Smooth muscle cell (in vitro differentiated cells): ENCODE measurements at regions not wholly inside any gene's neighbourhood (a gene's known extent, or its start where the extent isn't known, plus 50 kb on each side); places are given as distances from the start of the nearest gene placed in this dataset.

Experiments
- DNase-seq: peaks from one replicate; lab custom pipeline; 2025; ENCODE audit not compliant: unreplicated experiment; lab: John Stamatoyannopoulos, UW
- H2AFZ ChIP-seq: fragments of 200-600 bp; sonication (generic); 2 replicates; pipeline ENCODE4 v1.6.0; 2016; ENCODE audit warnings: antibody characterized with exemption, low read depth, mild to moderate bottlenecking
- H3F3A ChIP-seq: fragments of 200-600 bp; sonication (generic); 2 replicates; pipeline ENCODE4 v1.6.0; 2017; ENCODE audit warnings: antibody characterized with exemption, low read depth
- H3K27ac ChIP-seq: fragments of 200-600 bp; sonication (generic); 2 replicates; pipeline ENCODE4 v1.5.1; 2016; ENCODE audit warnings: low read depth, mild to moderate bottlenecking
- H3K27me3 ChIP-seq: fragments of 200-600 bp; sonication (generic); 2 replicates; pipeline ENCODE4 v1.6.1; 2016; ENCODE audit warnings: low read depth, mild to moderate bottlenecking
- H3K36me3 ChIP-seq: fragments of 200-600 bp; sonication (generic); 2 replicates; pipeline ENCODE4 v1.5.1; 2016; ENCODE audit warnings: low read depth
- H3K4me1 ChIP-seq: fragments of 200-600 bp; sonication (generic); 2 replicates; pipeline ENCODE4 v1.5.1; 2016; ENCODE audit warnings: low read depth
- H3K4me2 ChIP-seq: fragments of 200-600 bp; sonication (generic); 2 replicates; pipeline ENCODE4 v1.6.0; 2016; ENCODE audit warnings: mild to moderate bottlenecking
- H3K4me3 ChIP-seq: fragments of 200-600 bp; sonication (generic); 2 replicates; pipeline ENCODE4 v1.5.1; 2016; ENCODE audit warnings: mild to moderate bottlenecking
- H3K79me2 ChIP-seq: fragments of 200-600 bp; sonication (generic); 2 replicates; pipeline ENCODE4 v1.6.0; 2016; ENCODE audit warnings: low read depth, mild to moderate bottlenecking
- H3K9ac ChIP-seq: fragments of 200-600 bp; sonication (generic); 2 replicates; pipeline ENCODE4 v1.6.0; 2016; ENCODE audit warnings: low read depth
- H3K9me3 ChIP-seq: fragments of 200-600 bp; sonication (generic); replicated peaks from 2 replicates; pipeline ENCODE4 v1.5.1; 2016; ENCODE audit warnings: low read depth
- H4K20me1 ChIP-seq: fragments of 200-600 bp; sonication (generic); 2 replicates; pipeline ENCODE4 v1.6.0; 2016; ENCODE audit warnings: low read depth
- WGBS: methylation state at CpG from one replicate; pipeline ENCODE4 v1.1.7; 2016; ENCODE audit warnings: low lambda C conversion rate; 5-methylcytosine and 5-hydroxymethylcytosine counted together
- TF ChIP-seq, protein P1 (sequence below): fragments of 200-600 bp; sonication (generic); IDR thresholded peaks from 2 replicates; pipeline ENCODE4 v1.5.1; 2017; ENCODE audit warnings: borderline replicate concordance, mild to moderate bottlenecking, antibody characterized with exemption; ENCODE audit not compliant: insufficient read depth, poor library complexity, severe bottlenecking

DNA sequence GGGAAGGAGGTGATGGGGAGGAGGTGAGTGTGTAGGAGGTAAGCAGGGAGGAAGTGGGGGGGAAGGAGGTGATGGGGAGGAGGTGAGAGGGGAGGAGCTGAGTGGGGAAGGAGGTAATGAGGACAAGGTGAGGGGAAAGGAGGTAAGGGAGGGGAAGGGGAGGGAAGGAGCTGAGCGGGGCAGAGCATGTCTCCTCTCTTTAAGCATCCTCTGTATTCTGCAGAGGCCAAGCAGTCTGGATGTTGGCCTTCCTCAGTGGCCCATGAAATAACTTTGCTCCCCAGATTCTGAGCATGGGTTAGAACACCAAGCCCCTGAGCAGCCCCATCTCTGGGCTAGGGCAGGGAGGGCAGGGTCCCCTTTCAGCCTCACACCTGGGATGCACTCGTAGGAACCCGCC lies 84.6 kb downstream of the EDN3 start:
- Histone ChIP-seq H3K4me2 (no peak overlapping the region), H4K20me1 (no peaks in the 10 kb centered on the region), H3K9me3 (no peaks in the 10 kb centered on the region), H3K79me2 (no peaks in the 10 kb centered on the region), H3K4me3 (no peak overlapping the region), H3K4me1 (peaks cover 5% of the 10 kb centered on the region), H3F3A (no peaks in the 10 kb centered on the region), H3K27me3 (peaks cover 31% of the 10 kb centered on the region), H3K27ac (no peak overlapping the region), H2AFZ (no peak overlapping the region), H3K9ac (no peak overlapping the region), H3K36me3 (no peaks in the 10 kb centered on the region)
- no peak for DNase-seq
- TF ChIP-seq, protein P1, sequence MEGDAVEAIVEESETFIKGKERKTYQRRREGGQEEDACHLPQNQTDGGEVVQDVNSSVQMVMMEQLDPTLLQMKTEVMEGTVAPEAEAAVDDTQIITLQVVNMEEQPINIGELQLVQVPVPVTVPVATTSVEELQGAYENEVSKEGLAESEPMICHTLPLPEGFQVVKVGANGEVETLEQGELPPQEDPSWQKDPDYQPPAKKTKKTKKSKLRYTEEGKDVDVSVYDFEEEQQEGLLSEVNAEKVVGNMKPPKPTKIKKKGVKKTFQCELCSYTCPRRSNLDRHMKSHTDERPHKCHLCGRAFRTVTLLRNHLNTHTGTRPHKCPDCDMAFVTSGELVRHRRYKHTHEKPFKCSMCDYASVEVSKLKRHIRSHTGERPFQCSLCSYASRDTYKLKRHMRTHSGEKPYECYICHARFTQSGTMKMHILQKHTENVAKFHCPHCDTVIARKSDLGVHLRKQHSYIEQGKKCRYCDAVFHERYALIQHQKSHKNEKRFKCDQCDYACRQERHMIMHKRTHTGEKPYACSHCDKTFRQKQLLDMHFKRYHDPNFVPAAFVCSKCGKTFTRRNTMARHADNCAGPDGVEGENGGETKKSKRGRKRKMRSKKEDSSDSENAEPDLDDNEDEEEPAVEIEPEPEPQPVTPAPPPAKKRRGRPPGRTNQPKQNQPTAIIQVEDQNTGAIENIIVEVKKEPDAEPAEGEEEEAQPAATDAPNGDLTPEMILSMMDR, result no peak
- 81% methylated on average over 2 of the region's 3 CpGs for WGBS

DNA sequence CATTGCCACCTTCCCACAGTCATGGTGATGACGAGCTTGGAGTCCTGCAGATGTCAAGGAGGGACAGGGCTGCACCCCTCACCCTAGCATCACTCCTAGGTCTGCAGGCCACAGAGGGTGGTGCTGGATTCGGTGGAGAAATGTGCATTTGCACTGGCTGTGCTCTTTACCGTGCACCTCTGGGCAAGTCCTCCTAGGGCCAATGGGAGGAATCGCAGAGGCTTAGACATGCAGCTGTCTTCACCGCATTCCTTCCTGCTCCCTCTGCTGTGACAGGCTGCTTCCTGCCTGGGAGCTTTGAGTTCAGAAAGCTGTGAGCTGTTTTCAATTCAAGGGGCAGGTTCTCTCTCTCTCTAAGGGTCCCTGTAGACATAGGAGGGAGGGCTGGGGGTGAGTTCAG lies 85.1 kb downstream of the EDN3 start:
- H3K79me2 ChIP-seq, result no peaks in the 10 kb centered on the region
- H3K27ac ChIP-seq, result no peak overlapping the region
- no peak overlapping the region for H3K4me2 ChIP-seq
- no peak overlapping the region for H3K4me3 ChIP-seq
- no peaks in the 10 kb centered on the region for H4K20me1 ChIP-seq
- DNase-seq, result no peak
- H3K9me3 ChIP-seq, result no peaks in the 10 kb centered on the region
- H3K9ac ChIP-seq, result no peak overlapping the region
- 53% methylated on average over 5 of the region's 5 CpGs for WGBS
- H2AFZ ChIP-seq, result no peak overlapping the region
- no peaks in the 10 kb centered on the region for H3F3A ChIP-seq
- no peaks in the 10 kb centered on the region for H3K36me3 ChIP-seq
- TF ChIP-seq, protein P1, result no peak
- H3K4me1 ChIP-seq, result peaks cover 5% of the 10 kb centered on the region
- H3K27me3 ChIP-seq, result peaks cover 26% of the 10 kb centered on the region

DNA sequence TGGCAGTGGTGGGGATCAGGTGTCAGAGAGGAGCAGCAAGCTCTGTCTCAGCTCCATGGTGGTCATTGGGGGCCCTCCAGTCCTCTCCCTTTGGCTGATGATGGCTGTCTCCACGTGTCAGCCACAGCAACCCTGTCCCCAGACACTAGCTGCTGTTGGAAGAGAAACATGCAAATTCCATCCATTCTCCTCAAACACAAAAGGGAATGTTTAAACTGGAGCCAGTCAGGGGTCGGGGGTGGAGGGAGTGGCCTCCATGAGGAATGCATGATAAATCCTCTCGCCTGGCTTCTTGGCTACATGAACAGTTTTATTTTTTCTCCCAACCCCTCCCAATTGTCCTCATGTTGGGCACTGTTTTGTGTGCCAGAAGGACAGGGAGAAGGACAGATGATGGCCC lies 86.4 kb downstream of the EDN3 start:
- peaks cover 15% of the 10 kb centered on the region for H3K27me3 ChIP-seq
- no peak overlapping the region for H3K4me2 ChIP-seq
- no peaks in the 10 kb centered on the region for H4K20me1 ChIP-seq
- H2AFZ ChIP-seq, result no peak overlapping the region
- H3K9ac ChIP-seq, result no peak overlapping the region
- peaks cover 5% of the 10 kb centered on the region for H3K4me1 ChIP-seq
- no peak overlapping the region for H3K4me3 ChIP-seq
- 36% methylated on average over 3 of the region's 3 CpGs for WGBS
- H3K79me2 ChIP-seq, result no peaks in the 10 kb centered on the region
- H3K36me3 ChIP-seq, result no peaks in the 10 kb centered on the region
- TF ChIP-seq, protein P1, result no peak
- no peaks in the 10 kb centered on the region for H3K9me3 ChIP-seq
- H3K27ac ChIP-seq, result no peak overlapping the region
- H3F3A ChIP-seq, result no peaks in the 10 kb centered on the region
- no peak for DNase-seq

DNA sequence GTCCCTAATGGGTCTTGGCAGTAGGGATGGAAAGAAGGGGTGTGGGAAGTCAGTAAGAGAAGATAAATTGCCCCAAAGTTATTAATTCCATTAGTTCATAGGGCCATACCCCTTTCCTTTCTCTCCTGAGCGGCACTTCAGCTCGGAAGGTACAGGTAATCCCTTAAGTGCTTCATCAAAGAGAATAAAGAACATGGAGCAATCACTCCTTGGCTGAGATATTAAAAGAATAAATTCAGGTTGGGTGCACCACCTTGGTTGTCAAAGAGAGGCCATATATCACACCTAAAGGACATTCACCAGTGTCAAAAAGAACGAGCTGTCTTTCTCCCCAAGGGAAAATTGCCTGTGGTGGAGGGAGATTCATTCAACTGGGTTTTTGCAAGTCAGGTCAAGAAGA lies 87.5 kb downstream of the EDN3 start:
- no peak overlapping the region for H3K4me2 ChIP-seq
- H2AFZ ChIP-seq, result no peak overlapping the region
- H3F3A ChIP-seq, result no peaks in the 10 kb centered on the region
- peaks cover 5% of the 10 kb centered on the region for H3K4me1 ChIP-seq
- H3K36me3 ChIP-seq, result no peaks in the 10 kb centered on the region
- 84% methylated on average over 3 of the region's 3 CpGs for WGBS
- H3K27me3 ChIP-seq, result peaks cover 8% of the 10 kb centered on the region
- DNase-seq, result no peak
- H4K20me1 ChIP-seq, result no peaks in the 10 kb centered on the region
- TF ChIP-seq, protein P1, result no peak
- no peak overlapping the region for H3K9ac ChIP-seq
- H3K27ac ChIP-seq, result no peak overlapping the region
- no peak overlapping the region for H3K4me3 ChIP-seq
- H3K79me2 ChIP-seq, result no peaks in the 10 kb centered on the region
- H3K9me3 ChIP-seq, result no peaks in the 10 kb centered on the region
